ENCODE measurements at regions not wholly inside any gene's neighbourhood (a gene's known extent, or its start where the extent isn't known, plus 50 kb on each side); places are given as distances from the start of the nearest gene placed in this dataset.

GRCh38 chr12:68499616-68500015, 111.1 kb upstream of the RAP1B start:
- TF ChIP-seq, protein P1, sequence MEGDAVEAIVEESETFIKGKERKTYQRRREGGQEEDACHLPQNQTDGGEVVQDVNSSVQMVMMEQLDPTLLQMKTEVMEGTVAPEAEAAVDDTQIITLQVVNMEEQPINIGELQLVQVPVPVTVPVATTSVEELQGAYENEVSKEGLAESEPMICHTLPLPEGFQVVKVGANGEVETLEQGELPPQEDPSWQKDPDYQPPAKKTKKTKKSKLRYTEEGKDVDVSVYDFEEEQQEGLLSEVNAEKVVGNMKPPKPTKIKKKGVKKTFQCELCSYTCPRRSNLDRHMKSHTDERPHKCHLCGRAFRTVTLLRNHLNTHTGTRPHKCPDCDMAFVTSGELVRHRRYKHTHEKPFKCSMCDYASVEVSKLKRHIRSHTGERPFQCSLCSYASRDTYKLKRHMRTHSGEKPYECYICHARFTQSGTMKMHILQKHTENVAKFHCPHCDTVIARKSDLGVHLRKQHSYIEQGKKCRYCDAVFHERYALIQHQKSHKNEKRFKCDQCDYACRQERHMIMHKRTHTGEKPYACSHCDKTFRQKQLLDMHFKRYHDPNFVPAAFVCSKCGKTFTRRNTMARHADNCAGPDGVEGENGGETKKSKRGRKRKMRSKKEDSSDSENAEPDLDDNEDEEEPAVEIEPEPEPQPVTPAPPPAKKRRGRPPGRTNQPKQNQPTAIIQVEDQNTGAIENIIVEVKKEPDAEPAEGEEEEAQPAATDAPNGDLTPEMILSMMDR (optimal IDR thresholded peaks at IDR 0.05 in 1 of 3, IDR thresholded peaks at IDR 0.05 in 1 of 3, conservative IDR thresholded peaks at IDR 0.05 in 1 of 3; ENCODE audit: extremely low read depth in 1 of 3, insufficient read depth in 2 of 3, low read length in 3 of 3) = no peak
- no peak for TF ChIP-seq EZH2 (IDR thresholded peaks at IDR 0.05; ENCODE audit: low read length)

Data from keratinocyte (primary cell).